H54 (cell line): ENCODE measurements at regions not wholly inside any gene's neighbourhood (a gene's known extent, or its start where the extent isn't known, plus 50 kb on each side); places are given as distances from the start of the nearest gene placed in this dataset.
"Not testable (repeated sequence)": the region's sequence is repeated elsewhere in the genome, so short reads cannot be mapped to it uniquely, and the experiment has no call there.

Experiments used
- DNase-seq: peaks from one replicate; pipeline ENCODE4 v3.0.0; 2011; ENCODE audit warnings: low spot score, mixed read lengths; ENCODE audit not compliant: insufficient read length
- FAIRE-seq: peaks from 3 replicates; lab custom pipeline; 2011; peaks lifted over from hg19 to GRCh38; lab: Jason Lieb, UNC
- POLR2A ChIP-seq: IDR thresholded peaks from 2 replicates; pipeline ENCODE4 v1.6.1; 2011; ENCODE audit warnings: low read depth, mild to moderate bottlenecking, low read length

GRCh38 chr5:51604324-51604723 lies 221.1 kb downstream of the ISL1 start:
- no peak for FAIRE-seq
- DNase-seq: no peak
- TF ChIP-seq POLR2A: no peak

DNA sequence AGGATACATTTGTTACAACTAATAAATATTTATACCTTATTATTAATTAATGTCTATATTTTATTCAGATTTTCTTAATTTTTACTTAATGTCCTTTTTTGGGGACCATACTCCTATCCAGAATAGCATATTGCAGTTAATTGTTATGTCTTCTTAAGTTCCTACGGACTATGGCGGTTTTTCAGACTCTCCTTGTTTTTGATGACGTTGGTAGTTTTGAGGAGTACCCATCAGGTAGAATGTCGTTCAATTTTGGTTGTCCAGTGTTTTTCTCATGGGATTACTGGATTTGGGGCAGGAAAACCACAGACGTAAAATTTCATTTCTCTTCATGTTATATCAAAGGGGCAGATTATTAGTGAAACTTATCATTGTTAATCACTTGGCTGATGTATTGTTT lies 223.7 kb downstream of the ISL1 start:
- FAIRE-seq (no peak), DNase-seq (no peak)
- no peak for TF ChIP-seq POLR2A

- FAIRE-seq (no peak), DNase-seq (no peak)
- TF ChIP-seq POLR2A: no peak
Observed at GRCh38 chr5:51618234-51618633, 235.0 kb downstream of the ISL1 start.

DNA sequence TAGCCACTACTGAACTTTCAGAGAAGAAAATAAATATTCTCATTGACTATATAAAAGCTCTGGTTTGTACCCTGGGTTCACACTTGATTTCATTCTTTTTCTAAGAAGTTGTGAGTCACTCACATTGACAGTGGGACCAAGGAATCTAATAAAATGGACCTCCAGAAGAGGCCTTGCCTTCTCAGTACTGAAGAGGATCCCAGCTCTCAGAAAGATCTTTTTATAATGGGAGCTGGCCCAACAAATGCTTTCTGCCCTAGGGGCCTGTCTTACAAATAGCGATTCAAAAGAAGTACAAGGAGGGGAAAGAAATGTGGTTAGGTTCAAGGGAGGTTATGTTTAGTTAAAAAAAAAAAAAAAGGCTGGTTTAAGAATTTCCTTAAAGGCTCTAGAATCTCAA lies 237.9 kb downstream of the ISL1 start:
- DNase-seq (no peak), FAIRE-seq (no peak)
- TF ChIP-seq POLR2A: no peak

- FAIRE-seq (no peak), DNase-seq (no peak)
- no peak for TF ChIP-seq POLR2A
Observed at GRCh38 chr5:51622161-51622790, 239.0 kb downstream of the ISL1 start.

DNA sequence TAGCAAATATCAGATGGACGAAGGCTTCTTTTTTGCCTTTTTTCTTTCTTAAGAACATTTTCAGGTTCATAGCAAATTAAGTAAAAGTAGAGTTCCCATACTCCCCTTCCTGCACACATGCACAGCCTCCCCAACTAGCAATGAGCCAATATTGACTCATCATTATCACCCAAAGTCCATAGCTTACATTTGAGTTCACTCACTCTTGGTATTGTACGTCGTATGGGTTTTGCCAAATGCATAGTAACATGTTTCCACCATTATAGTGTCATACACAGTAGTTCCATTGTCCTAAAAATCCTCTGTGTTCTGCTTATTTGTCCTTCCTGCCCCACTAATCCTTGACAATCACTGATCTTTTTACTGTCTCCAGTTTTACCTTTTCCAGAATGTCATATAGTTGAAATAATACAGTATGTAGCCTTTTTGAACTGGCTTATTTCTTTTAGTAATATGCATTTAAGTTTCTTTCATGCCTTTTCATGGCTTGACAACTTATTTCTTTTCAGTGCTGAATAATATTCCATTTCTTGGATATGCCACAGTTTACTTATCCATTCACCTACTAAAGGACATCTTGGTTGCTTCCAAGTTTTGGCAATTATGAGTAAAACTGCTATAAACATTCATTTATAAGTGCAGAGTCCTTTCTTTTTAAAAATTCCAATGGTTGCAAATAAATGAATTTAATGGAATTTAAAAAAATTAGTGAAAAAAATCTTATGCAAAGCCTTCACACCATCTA lies 242.1 kb downstream of the ISL1 start:
- TF ChIP-seq POLR2A: no peak
- FAIRE-seq (no peak), DNase-seq (no peak)

DNA sequence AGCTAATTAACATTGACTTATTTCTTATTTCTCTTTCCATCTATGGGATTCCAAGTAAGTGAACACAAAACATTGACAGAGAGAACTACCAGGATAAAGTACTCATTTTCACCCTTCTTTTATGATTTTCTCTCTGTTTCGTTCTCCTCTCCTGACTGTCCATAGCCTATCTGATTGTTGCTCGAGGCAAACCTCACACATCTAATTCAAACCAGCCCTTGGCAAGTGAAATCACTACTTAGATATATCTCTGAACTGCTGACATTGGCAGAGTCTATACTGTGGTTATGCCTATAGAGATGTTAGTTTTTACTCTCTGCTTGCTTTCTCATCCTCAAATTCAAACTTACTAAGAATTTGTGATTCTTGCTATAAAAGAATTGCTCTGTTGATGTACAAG lies 248.8 kb downstream of the ISL1 start:
- TF ChIP-seq POLR2A: no peak
- no peak for FAIRE-seq
- DNase-seq: no peak

GRCh38 chr5:51632793-51633192 lies 249.5 kb downstream of the ISL1 start:
- TF ChIP-seq POLR2A: no peak
- FAIRE-seq (no peak), DNase-seq (no peak)

DNA sequence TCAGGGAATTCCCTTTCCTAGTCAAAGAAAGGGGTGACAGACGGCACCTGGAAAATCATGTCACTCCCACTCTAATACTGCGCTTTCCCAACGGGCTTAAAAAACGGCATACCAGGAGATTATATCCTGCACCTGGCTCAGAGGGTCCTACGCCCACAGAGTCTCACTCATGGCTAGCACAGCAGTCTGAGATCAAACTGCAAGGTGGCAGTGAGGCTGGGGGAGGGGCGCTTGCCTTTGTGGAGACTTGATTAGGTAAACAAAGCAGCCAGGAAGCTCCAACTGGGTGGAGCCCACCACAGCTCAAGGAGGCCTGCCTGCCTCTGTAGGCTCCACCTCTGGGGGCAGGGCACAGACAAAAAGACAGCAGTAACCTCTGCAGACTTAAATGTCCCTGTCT lies 253.7 kb downstream of the ISL1 start:
- not testable (repeated sequence) for FAIRE-seq, DNase-seq

- FAIRE-seq (no peak), DNase-seq (no peak)
- no peak for TF ChIP-seq POLR2A
Observed at GRCh38 chr5:51644976-51645375, 261.7 kb downstream of the ISL1 start.

- no peak for TF ChIP-seq POLR2A
- no peak for FAIRE-seq
- no peak for DNase-seq
Observed at GRCh38 chr5:51646482-51646881, 263.2 kb downstream of the ISL1 start.

DNA sequence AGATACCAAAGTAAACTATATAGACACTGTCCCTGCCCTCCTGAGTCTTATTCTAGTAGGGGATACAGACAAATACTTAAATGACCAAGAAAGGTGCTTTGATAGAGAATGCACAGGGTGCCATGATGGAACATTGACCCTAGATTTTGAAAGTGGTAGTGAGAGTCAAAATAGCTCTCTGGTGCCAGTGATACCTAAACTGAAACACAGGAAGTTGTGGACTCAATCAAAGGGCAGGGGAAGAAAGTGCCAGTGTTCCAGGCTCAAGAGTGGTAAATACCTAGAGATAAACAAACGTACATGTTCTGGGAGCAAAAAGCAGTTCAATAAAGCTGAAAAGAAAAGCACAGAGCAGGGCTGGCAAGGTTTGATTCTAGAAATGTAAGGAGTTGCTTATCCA lies 267.6 kb downstream of the ISL1 start:
- FAIRE-seq (no peak), DNase-seq (no peak)
- TF ChIP-seq POLR2A: no peak

DNA sequence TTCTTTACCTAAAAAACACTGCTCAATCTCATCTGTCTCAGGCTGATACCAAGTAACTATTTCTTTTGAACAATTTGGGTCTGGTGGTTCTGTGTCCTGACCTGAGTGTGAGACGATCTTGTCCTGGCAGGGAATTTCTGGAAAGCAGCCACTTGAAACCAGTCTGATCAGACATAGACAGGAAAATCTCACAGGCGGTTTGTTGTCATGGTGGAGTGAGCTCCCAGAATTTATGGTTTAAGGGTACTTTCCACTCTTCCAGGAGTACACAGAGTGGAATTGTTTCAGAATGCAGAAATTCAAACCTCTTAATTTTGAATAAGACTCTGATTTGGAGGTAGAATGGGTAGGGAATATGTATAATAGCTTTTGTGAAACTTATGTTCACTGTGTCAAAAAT lies 268.2 kb downstream of the ISL1 start:
- no peak for FAIRE-seq
- DNase-seq: no peak
- no peak for TF ChIP-seq POLR2A

- TF ChIP-seq POLR2A: no peak
- no peak for DNase-seq
- FAIRE-seq: no peak
Observed at GRCh38 chr5:51651889-51652288, 268.6 kb downstream of the ISL1 start.

GRCh38 chr5:51652980-51653379 lies 269.7 kb downstream of the ISL1 start:
- FAIRE-seq (no peak), DNase-seq (no peak)
- TF ChIP-seq POLR2A: no peak
